HG03139 (cell line): ENCODE measurements at regions not wholly inside any gene's neighbourhood (a gene's known extent, or its start where the extent isn't known, plus 50 kb on each side); places are given as distances from the start of the nearest gene placed in this dataset.

Source experiments
- ATAC-seq: cut with Tn5 transposase; IDR thresholded peaks from one replicate; pipeline ENCODE4 v1.9.1; 2021; ENCODE audit not compliant: unreplicated experiment

DNA sequence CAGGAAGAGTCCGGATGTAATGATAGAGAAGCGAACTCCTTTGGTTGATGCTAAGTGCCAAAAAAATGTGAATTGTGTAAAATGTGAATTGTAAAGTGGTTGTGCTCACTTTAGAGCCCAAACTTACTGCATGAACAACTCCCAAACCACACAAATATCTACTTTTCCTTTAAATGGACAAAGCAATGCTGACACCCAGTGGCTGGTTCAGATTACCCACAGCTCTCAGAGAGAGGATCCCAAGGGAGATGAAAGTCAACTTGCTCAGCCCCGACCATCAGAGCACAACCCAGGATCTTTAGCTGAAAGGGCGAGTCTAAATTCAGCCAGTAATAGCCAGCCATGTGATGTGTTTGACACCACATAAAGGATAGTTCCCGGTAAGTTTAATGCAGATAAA, 133.7 kb downstream of the NMUR2 start:
- no peak for ATAC-seq

GRCh38 chr5:152270096-152270495, 135.0 kb downstream of the NMUR2 start:
- ATAC-seq, result no peak

DNA sequence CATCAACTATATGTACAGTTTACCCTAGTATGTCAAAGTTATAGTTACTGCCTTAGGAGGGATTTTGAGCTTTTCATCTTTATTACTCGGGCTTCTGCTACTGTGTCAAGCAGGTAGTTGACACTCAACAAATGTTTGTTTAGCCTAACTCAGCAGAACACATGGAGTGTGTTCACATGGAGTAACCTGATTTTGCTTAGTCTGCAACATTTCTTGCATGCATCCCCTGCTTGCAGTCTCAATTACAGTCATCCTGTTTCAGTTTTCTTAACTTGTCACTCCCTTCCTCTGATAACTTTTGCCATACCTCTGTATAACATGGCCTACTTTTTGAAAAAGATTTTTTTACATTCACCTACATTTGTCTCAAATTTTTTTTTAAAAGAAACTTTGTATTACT, 135.5 kb downstream of the NMUR2 start:
- ATAC-seq, result no peak

DNA sequence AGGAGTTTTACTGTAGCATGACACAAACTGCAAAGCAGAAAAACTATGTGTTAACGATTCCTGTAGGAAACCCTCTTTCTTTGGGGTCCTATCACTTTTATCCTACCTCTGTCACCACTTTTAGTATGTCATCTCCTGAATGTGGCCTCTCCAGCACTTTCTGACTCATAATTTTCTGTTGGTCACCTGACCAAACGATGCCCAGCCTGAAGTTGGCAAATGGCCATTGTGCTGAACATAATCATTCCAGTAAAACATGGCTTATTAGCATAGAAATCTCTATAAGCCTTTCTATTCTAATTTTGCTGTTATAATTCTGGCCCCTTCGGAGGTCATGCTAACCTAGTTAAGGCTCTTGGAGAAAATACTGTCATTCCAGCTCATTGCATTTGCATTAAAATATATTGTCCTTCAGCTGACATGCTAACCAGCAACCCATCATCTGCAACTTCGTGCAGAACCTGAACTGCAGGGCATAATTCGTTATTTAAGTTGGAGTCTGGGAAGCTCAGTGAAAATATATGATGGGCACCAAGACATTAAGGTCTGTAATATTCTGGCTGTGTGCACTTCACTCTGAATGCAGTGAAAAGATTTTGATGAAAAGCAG, 140.3 kb downstream of the NMUR2 start:
- no peak for ATAC-seq

DNA sequence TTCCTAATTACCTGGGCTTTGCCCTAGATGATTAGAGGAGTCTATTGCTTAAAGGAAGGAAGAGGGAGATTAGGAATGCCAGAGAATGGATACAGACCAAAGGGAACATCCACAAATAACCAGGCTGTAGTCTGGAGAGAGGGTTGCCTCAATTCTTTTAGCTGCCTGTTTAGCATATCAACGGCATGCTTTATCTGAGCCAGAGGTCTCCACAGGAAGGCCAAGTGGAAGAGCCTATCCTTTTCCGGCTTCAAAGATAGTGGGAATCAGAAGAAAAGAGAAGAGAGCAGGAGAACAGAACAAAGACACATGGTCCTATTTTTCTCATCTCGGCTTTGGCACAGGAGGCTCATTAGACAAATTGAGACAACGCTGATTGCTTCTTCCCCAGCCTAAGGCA, 142.4 kb downstream of the NMUR2 start:
- ATAC-seq, result no peak

DNA sequence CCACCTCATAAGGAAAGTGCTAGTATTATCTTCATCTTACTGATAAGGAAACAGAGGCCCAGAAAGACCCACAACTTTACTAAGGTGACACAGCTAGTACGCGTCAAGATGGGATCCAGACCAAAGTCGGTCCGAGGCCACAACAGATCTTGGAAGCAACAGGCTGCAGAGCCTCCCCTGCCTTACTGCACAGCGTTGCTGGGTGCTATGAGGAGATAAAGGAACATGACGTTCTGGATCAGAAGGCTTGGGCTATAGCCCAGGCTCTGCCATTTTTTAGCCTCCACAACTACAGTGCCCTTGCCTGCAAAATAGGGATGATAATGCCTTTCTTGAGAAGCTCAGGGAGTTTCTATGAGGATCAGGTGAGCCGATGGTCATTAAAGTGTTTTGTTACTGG, 144.1 kb downstream of the NMUR2 start:
- ATAC-seq, result no peak

- no peak for ATAC-seq
Observed at GRCh38 chr5:152259702-152260101, 145.4 kb downstream of the NMUR2 start.

- no peak for ATAC-seq
Observed at GRCh38 chr5:152256580-152256979, 148.5 kb downstream of the NMUR2 start.

GRCh38 chr5:152255411-152255810, 149.7 kb downstream of the NMUR2 start:
- no peak for ATAC-seq

- no peak for ATAC-seq
Observed at GRCh38 chr5:152247850-152248385, 157.2 kb downstream of the NMUR2 start.

GRCh38 chr5:152246401-152246800, 158.7 kb downstream of the NMUR2 start:
- no peak for ATAC-seq

DNA sequence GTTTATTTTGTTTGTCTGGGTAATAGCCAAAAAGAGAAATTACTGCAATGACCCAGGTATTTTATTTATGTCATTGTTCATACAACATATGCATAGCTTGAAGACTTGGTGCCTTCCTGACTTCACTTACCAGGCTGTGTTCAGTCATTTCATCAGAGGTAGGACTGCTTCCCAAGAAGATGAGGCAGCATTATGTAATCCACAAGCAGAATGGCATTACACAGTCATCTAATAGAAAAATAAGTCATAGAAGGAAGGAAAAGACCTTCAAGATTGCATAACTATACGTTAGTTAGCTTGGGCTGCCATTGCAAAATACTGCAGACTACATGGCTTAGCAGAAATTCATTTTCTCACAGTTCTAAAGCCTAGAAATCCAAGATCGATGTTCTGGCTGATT, 167.5 kb downstream of the NMUR2 start:
- no peak for ATAC-seq

- no peak for ATAC-seq
Observed at GRCh38 chr5:152226191-152226590, 178.9 kb downstream of the NMUR2 start.

DNA sequence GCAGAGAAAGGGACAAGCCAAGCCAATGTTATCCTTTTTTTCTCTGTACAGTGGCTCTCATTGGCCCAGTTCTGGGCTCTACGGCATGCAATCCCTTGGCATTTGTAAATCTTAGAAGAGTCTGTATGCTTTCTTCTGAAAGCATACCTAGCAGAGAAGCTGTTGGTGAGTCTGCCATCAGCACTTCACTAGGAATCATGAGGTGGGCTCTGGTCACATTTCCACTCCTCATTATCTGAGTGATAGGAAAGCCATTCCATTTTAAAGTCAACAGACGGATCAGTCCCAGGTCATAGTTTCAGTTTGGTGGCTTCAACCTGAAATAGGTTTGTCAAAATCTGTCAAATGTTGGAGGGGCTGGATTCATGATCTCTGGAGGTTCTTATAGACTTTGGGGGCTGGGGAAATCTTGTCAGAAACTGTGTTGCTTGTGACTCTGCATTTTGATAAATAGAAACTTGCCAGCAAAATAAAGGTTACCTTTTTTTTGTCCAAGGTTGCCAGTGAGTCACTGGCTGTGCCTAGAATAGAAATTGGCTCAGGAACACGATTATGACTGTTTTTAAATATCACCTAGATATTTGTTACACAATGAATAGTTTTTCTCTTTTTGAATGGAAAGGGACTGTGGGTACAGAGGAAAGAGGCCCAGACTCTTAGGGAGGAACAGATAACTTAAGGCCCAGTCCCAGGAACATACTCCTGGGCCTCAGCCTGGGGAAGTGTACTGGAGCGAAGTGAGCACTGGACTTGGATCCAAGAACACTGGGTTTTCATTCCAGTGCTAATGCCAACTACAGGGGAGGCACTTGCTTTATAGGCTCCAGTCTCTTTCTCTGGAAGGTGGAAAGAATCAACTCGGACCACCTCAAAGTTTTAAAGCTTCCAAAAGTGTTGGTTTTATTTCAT, 183.1 kb downstream of the NMUR2 start:
- ATAC-seq, result no peak

DNA sequence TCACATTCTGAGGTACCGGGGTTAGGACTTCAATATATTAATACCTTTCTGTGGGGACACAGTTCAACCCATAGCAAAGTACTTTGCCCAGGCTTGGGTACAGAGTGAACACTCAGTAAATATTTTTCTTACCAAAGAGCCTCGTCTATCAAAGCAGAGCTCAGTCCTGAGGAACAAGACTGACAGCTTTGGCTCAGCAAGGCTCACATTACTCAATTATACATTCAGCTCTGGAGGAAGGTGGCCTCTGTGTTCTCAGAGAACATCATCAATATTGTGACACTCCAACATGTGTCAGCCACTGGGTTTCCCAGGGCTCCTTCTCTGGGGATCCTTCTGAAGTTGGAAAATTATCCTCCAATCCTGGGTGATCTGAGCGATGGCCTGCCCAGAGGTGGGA, 186.4 kb downstream of the NMUR2 start:
- ATAC-seq, result no peak

- no peak for ATAC-seq
Observed at GRCh38 chr5:152205804-152206203, 199.3 kb downstream of the NMUR2 start.

GRCh38 chr5:152202321-152202720, 202.8 kb downstream of the NMUR2 start:
- no peak for ATAC-seq

GRCh38 chr5:152193391-152194107, 211.5 kb downstream of the NMUR2 start:
- ATAC-seq, result no peak

DNA sequence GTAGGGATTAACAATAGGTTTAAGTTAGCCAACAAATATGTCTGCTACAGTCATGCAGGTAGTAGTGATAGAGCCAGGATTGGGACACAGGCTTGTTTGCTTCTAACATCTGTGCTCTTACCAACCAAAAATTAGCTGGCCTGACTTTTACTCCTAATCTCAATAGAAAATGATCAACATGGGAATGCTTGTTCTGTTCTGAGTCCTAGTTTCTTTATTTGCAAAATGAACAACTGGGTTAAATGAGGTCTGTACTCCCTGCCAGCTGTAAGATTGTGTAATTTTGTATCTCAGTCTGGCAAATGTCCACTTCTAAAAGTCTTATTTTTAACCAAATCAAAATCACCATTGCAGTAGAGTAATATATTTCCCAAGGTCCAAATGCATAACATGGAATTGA, 216.8 kb downstream of the NMUR2 start:
- ATAC-seq, result no peak

DNA sequence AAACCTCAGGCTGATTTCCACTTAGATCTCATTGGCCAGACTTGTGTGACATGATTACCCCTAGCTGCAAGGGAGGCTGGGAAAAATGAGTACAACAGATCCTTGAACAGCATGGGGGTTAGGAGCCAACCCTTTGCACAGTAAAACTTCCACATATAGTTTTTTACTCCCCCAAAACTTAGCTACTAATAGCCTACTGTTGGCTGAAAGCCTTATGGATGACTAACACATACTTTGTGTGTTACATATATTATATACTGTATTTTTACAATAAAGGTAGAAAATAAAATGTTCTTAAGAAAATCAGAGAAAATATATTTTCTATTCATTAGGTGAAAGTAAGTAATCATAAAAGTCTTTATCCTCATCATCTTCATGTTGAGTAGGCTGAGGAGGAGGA, 217.4 kb downstream of the NMUR2 start:
- no peak for ATAC-seq

GRCh38 chr5:152185547-152186245, 219.4 kb downstream of the NMUR2 start:
- ATAC-seq, result no peak
